ENCODE measurements at regions not wholly inside any gene's neighbourhood (a gene's known extent, or its start where the extent isn't known, plus 50 kb on each side); places are given as distances from the start of the nearest gene placed in this dataset.

DNA sequence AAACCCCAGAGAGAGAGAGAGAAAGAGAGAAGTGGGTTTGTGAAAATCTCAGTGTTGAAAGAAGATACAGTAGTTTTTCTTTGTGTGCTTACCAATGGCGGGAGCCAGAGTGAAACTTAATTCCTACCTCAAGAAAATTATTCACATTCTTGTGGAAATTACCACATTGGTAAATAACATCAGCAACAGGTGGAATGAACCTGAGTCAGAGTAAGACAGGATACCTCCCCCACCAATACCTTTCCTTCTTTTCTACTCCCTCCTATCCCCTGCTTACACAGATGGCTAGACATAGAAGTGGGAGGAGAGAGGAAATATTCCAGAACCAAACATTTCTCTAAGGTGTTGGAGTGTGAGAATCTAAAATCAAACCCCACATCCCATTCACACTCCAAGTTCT, 793.9 kb downstream of the SORCS3 start:
- no peak for DNase-seq

DNA sequence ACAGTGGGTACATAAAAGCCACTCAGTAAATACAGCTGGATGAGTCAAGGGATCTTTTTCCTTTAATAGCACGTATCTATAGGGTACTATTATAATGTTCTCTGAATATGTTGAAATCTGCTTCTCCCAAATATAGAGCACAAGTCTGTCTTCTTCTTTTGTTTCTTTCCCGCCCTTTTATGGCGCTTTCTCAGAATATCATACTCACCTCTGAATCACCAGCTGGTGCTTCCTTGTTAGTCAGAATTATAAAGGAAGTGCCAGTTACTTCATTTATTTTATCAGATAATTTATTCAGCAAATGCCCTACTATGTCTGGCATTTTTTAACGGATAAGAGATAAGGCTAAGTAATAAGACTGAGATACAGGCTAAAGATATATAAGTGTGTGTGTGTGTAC, 772.9 kb downstream of the SORCS3 start:
- no peak for DNase-seq

DNA sequence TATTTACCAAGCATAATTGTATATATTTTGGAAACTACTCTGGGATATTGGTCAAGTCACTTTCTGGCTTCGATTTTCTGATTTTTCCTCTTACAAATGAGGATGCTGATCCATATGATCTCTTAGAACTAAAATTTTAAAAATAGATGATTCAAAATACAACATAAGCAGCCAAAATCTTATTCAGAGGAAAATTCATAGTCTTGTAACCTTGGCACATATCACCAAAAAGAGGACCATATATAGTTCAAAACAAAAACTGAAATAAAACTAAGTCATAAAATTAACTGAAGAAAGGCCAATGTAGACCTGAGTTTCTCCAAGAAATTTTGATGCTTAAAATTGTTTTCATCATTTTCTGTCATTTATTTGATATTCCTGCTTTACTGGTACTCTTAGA, 768.3 kb downstream of the SORCS3 start:
- no peak for DNase-seq

- no peak for DNase-seq
Measured at GRCh38 chr10:105406488-105406887, 765.4 kb downstream of the SORCS3 start.

- DNase-seq: no peak
Measured at GRCh38 chr10:105398202-105398601, 757.1 kb downstream of the SORCS3 start.

GRCh38 chr10:105391670-105392351, 750.7 kb downstream of the SORCS3 start:
- DNase-seq: no peak

DNA sequence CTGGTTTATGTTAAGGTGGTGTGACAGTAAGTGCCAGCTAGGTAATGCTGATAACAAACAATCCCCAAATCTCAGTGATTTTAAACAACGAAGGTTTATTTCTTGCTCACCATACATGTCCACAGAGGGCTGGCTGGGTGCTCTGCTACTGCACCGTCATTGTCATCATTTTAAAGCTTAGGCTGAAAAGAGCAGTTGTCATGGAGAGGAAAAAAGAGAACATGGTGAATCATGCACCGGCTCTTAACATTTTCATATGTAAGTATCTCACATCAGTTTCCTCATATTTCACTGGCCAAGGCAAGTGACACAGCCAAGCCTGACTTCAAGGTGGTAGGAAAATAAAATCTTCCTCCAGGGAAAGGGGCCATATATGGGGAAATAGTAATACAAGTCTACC, 746.9 kb downstream of the SORCS3 start:
- no peak for DNase-seq

GRCh38 chr10:105383978-105384377, 742.9 kb downstream of the SORCS3 start:
- no peak for DNase-seq

DNA sequence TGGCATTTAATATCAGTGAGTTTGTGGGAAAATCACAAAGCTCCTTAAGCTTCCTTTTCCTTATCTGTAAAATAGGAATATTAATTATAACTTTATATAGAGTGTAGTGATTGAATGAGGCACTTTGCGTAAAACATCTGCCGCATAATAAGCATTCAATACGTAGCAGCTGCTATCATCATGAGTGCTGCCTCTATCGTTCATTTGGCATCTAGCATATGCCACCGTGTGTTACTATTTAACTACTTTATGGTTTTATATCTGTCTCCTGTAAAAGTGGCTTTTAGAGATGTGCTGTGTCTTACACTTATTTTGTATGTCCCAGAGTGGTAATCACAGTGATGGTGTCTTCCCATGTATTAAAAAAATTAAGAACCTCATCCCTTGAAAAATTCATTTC, 729.6 kb downstream of the SORCS3 start:
- DNase-seq: no peak

- DNase-seq: no peak
Measured at GRCh38 chr10:105359708-105360107, 718.6 kb downstream of the SORCS3 start.

DNA sequence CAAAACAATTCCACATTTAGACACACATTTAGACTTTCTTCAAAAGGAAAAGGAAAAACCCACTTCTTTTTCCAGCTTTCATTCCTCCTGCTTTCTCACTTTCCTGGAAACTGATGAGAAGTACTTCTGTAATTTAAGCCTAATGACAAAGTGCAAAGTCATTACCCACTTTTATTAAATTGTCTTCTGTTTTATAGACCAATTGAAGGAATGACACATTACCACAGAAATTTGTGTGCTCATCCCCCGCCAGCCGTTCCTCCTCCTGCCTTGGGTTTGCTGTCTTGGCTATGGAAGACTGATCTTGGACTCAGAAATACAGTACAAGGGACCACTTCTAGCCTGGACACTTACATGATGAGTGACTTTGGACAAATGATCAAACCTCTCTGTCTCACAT, 717.8 kb downstream of the SORCS3 start:
- DNase-seq: no peak

- peak in 12 of 56 donors; percentile 3 to 47 (median 17) for DNase-seq
Measured at GRCh38 chr10:105356626-105357025, 715.5 kb downstream of the SORCS3 start.

DNA sequence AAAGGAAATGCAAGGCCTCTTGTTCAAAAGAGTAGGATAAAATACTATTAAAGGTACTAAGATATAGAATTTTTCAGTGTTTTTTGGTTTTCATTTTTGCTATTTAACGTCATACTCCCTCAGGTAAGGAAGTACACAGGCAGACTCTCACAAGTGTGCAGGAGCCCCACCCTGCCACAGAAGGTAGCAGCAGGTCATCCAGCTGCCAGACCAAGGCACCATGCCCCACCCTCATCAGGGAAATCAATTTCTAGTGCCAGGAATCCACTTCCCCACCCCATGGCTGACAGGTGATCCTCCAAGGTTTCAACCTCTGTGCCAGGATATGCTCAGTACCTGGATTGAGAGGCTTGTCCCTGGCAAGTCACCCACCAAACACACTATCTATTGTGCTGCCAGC, 712.9 kb downstream of the SORCS3 start:
- no peak for DNase-seq

- DNase-seq: no peak
Measured at GRCh38 chr10:105352827-105353226, 711.7 kb downstream of the SORCS3 start.

DNA sequence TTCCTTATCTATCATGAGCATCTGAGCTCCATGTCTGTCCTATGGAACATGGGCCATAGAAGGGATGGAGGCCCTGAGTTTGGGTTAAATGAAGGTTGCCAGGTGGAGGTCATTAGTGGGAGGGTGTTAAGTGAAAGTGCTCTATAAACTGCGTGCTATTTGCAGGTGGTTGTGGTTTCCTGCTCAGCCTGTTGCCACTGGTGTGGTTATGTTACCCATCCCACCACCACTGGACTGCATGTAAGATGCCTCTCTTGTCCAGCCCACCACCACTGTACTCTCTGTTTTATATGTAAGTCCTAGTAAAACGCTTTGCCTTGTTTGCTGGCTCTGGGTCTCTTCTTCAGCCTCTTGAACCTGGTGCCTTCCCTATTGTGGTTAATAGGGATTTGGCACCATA, 711.2 kb downstream of the SORCS3 start:
- no peak for DNase-seq

DNA sequence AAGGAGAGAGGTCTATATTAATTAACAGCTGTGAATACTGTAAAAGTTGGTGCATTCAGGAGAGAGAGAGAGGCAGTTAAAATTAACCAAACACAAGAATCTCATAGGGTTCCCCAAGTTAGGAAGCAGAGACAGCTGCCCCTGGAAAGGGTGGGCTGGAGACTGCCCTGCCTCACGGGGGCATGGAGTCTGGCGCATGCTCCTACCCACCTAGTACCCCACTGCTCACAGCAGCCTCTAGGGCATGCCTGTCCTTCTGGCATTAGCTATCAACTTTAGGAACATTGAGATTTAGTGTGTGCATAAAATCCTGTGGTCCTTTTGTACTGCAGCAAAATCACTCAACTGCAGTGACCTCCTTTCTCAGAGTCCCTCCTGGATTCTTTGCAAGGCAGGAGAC, 710.1 kb downstream of the SORCS3 start:
- DNase-seq: no peak

DNA sequence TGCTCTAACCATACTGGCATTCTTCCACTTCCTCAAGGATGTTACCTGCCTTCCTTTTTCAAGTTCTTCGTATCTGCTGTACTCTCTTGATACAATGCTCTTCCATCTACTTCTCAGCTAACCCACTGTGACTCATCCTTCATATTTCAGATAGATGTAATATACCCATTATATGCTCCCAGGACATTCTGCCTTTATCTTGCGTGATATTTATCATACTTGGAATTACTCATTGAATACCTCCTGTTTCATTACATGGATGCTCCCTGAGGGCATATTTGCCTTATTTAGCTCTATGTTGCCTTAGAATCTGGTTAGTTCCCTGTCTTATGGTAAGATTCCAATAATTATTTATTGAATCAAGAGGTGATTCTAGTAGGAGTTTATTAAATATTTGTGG, 706.4 kb downstream of the SORCS3 start:
- no peak for DNase-seq

- no peak for DNase-seq
Measured at GRCh38 chr10:105342606-105343005, 701.5 kb downstream of the SORCS3 start.

- DNase-seq: no peak
Measured at GRCh38 chr10:105339669-105340068, 698.6 kb downstream of the SORCS3 start.

DNA sequence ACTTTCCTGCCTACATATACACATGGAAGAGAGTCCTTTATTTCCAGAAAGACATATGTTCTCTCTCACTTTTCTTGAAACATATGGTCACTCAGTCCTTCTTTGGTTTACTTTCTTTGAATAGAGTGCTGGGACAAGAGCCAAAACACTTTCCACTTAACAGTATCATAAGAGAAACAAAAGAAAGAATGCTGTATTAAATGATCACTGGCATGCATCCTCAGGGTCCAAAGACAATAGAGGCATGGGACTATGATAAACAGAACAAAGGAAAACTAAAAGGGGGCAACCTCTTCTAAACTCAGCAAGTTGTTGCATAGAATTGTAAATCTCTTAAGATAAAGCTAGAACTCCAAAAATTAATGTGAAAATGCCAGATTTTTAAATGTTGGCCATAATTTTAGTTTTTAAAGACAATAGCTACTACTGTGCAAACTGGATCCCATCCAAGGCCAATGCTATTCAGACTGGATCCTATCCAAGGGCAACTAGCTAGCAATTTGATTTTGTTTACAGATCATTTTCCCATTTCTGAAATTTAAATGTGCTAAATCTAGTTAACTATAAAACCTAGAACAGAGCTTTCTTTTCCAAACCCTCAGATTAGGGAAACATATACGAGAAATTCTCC, 687.5 kb downstream of the SORCS3 start:
- DNase-seq: no peak
